ENCODE measurements at regions not wholly inside any gene's neighbourhood (a gene's known extent, or its start where the extent isn't known, plus 50 kb on each side); places are given as distances from the start of the nearest gene placed in this dataset.

DNA sequence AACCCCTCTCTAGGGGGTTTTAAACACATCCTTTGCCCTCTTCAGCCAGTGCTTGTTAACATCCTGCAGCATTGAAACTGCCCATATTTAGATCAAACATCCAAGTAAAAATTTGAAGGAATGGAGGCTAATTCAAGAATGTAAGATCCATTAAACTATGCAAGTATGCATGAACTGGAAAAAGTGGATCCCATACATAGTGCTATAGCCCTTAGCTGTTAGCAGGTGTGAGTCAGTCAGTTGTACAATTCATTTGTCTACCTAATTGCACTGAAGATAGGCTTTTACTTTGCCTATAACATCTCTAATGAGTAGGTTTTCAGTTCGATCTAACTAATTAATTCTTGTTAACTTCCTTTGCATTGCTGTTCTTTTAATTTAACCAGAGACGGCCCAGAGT is 270.9 kb downstream of the LMO4 start:
- no peak for DNase-seq (ENCODE audit: low read depth)
- TF ChIP-seq, protein P1, sequence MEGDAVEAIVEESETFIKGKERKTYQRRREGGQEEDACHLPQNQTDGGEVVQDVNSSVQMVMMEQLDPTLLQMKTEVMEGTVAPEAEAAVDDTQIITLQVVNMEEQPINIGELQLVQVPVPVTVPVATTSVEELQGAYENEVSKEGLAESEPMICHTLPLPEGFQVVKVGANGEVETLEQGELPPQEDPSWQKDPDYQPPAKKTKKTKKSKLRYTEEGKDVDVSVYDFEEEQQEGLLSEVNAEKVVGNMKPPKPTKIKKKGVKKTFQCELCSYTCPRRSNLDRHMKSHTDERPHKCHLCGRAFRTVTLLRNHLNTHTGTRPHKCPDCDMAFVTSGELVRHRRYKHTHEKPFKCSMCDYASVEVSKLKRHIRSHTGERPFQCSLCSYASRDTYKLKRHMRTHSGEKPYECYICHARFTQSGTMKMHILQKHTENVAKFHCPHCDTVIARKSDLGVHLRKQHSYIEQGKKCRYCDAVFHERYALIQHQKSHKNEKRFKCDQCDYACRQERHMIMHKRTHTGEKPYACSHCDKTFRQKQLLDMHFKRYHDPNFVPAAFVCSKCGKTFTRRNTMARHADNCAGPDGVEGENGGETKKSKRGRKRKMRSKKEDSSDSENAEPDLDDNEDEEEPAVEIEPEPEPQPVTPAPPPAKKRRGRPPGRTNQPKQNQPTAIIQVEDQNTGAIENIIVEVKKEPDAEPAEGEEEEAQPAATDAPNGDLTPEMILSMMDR (conservative IDR thresholded peaks at IDR 0.05; ENCODE audit: low read depth, low read length): no peak
- no peak overlapping the region for H3K4me3 ChIP-seq (ENCODE audit: low read depth, low read length)

DNA sequence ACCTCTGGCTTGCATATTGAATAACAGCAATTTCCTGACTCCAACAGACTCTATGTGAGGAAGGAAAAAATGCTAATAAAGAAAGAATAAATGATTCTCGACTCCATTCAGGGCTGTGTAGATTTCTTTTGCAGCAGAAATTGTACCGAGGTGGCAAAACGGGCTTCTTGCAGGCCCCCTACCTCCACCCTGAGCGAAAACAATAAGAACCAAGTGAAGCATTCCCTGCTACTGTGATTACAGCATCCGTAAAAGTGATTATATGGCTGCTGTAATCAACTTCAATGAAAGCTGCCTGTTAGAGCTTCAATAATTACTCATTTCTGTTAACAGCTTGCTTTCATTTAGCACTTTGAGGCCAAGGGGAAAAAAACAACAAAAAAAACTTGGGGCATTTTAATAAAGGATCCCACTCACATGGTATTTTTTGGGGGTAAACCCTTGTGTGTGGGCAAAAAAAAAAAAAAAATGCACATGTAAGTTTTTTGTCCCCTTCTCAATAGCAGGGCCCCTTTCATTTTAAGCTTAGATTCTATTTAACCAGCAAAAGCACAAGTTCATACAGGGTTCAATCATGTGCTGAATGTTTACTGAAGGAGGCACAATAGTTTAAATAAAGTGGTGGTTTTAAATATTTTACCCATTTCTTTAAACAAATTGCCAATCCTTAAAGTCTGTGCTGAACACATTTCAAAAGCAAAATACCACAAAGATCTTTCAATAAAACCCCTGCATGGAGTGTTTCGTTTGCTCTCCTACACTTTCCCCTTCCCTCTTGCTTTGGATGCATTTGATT is 271.6 kb downstream of the LMO4 start:
- no peak for DNase-seq (ENCODE audit: low read depth)
- H3K4me3 ChIP-seq (ENCODE audit: low read depth, low read length): no peak overlapping the region
- TF ChIP-seq, protein P1 (conservative IDR thresholded peaks at IDR 0.05; ENCODE audit: low read depth, low read length): no peak

DNA sequence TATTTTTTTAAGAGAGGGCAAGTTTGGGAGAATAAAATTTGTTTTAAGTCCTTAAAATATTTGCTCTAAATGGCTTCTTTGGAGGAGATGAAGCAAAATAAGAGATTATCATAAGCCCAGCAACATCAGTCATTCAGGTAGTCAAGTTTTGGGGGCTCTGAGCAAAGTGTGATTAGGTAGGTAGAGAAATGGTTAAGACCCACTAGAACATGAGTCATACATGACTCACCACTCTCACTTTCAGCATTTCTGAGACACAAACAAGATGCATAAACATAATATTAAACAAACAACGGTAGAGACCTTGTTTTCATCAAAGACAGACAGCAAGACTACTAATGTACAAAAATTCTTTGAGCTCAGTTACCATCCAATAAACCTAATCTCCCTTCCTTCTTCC is 272.2 kb downstream of the LMO4 start:
- no peak overlapping the region for H3K4me3 ChIP-seq (ENCODE audit: low read depth, low read length)
- DNase-seq (ENCODE audit: low read depth): no peak

DNA sequence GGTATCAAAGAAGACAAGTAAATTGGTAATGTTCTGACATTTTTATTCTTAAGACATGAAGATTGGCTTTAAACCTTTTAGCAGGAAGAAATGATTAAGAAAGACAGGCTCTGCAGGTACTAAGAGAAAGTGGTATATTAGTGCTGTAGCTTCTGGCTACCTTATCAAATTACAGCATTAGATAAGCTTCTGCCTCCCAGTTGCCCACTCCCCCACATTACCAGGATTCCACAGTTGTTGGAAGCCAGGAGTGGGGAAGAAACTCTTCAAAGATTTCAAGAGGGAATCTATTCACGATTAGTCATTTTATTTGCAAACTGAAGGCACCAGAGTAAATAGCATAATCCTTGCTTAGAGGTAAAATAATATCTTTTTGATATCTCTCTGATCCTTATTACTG is 274.9 kb downstream of the LMO4 start:
- TF ChIP-seq, protein P1 (conservative IDR thresholded peaks at IDR 0.05; ENCODE audit: low read depth, low read length): no peak
- DNase-seq (ENCODE audit: low read depth): no peak
- H3K4me3 ChIP-seq (ENCODE audit: low read depth, low read length): no peak overlapping the region

More for the DNA sequence above, 272.2 kb downstream of the LMO4 start:
- TF ChIP-seq, protein P1 (conservative IDR thresholded peaks at IDR 0.05; ENCODE audit: low read depth, low read length): no peak

DNA sequence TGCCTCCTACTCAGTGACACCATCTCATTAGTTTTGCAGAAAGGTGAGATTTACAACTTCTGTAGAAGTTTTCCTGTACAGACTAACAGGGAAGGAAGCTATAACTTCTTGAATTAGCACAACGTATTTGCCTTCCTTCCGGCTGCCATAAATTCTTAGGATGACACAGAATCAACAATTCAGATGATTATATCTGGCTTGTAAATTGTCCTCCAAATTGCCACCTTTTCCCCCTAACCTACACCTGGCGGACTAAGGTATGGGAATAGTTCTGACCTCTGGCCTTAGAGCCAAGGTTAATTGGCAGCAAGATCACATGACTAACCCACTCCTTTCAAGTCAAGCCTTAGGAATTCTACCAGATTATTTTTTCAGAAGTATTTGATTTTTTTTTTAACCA is 284.3 kb downstream of the LMO4 start:
- TF ChIP-seq, protein P1 (conservative IDR thresholded peaks at IDR 0.05; ENCODE audit: low read depth, low read length): no peak
- H3K4me3 ChIP-seq (ENCODE audit: low read depth, low read length): no peak overlapping the region
- no peak for DNase-seq (ENCODE audit: low read depth)

DNA sequence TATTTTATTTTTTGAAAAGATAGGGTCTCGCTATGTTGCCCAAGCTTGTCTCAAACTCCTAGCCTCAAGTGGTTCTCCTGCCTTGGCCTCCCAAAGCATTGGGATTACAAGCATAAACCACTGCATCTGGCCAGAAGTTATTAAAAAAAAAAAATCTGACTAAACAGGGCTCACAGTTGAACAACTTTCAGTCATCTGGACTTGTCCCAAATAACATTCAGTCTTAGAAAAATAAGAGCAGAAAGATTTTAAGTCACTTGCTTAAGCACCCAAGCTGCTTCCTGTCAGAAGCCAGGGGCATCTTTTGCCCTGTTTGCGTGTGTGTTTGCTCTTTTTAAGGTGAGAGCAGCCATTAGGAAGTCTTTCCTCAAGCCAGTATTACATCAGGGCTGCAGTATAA is 286.8 kb downstream of the LMO4 start:
- no peak for DNase-seq (ENCODE audit: low read depth)
- TF ChIP-seq, protein P1 (conservative IDR thresholded peaks at IDR 0.05; ENCODE audit: low read depth, low read length): no peak

DNA sequence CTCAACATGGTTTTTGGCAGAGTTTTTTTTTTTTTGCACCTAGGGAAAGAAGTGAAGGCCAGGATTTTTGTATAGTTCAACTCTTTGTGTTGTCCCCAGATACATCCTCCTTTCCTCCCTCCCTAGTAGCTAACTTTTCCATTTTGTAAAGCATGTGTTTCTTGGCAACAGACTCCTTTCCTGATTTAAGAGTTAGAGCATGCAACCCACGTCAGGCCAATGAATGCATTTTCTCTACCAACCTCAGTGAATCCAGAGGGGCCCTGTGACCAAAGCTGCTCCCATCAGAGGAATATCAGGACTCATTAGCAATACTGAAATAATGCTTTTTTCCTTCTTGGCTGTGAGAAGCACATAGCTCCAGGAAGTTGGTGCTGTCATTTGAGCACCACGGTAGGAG is 287.2 kb downstream of the LMO4 start:
- TF ChIP-seq, protein P1 (conservative IDR thresholded peaks at IDR 0.05; ENCODE audit: low read depth, low read length): no peak
- H3K4me3 ChIP-seq (ENCODE audit: low read depth, low read length): no peak overlapping the region
- no peak for DNase-seq (ENCODE audit: low read depth)

More for the DNA sequence above, 286.8 kb downstream of the LMO4 start:
- H3K4me3 ChIP-seq (ENCODE audit: low read depth, low read length): no peak overlapping the region
